Gastrocnemius medialis (tissue), 4 donors: ENCODE measurements at regions not wholly inside any gene's neighbourhood (a gene's known extent, or its start where the extent isn't known, plus 50 kb on each side); places are given as distances from the start of the nearest gene placed in this dataset.

ENCODE experiments used
- ATAC-seq, 2 donors: fragments of 150-250 bp; one replicate each; pipeline ENCODE4 v1.9.1; 2016
- DNase-seq, 2 donors: peaks; one replicate each; pipeline ENCODE4 v3.0.0-alpha.2; 2019
- H3K27ac ChIP-seq, 4 donors: fragments of 200-600 bp; sonication (generic); 1 replicate in 1 of 4; 2 replicates in 3 of 4; pipeline ENCODE4 v1.5.1; 2016 to 2018; ENCODE audit warnings: mild to moderate bottlenecking in 2 of 4, moderate library complexity in 1 of 4
- H3K27me3 ChIP-seq, 3 donors: fragments of 200-600 bp; sonication (generic) in 2 of 3; 1 replicate in 1 of 3; 2 replicates in 2 of 3; pipeline versions ENCODE4 v1.5.1 to v1.6.0; 2016 to 2019; ENCODE audit warnings: mild to moderate bottlenecking in 1 of 3, moderate library complexity in 1 of 3
- H3K36me3 ChIP-seq, 2 donors: fragments of 200-600 bp; sonication (generic) in 1 of 2; one replicate each; pipeline ENCODE4 v1.5.1; 2017 to 2018
- H3K4me1 ChIP-seq, 2 donors: fragments of 200-600 bp; sonication (generic) in 1 of 2; one replicate each; pipeline ENCODE4 v1.5.1; 2016 to 2017; ENCODE audit warnings: mild to moderate bottlenecking in 2 of 2
- H3K4me3 ChIP-seq, 4 donors: fragments of 200-600 bp; sonication (generic) in 3 of 4; 1 replicate in 1 of 4; 2 replicates in 3 of 4; pipeline ENCODE4 v1.5.1; 2016 to 2019; ENCODE audit warnings: mild to moderate bottlenecking in 2 of 4
- H3K9me3 ChIP-seq, 3 donors: fragments of 200-600 bp; sonication (generic) in 2 of 3; 1 replicate in 1 of 3; 2 replicates in 2 of 3; pipeline ENCODE4 v1.5.1; 2016 to 2019
- CTCF ChIP-seq, 5 experiments: fragments of 450-650 bp in 3 of 5; fragments of 200-600 bp in 2 of 5; sonication (generic) in 2 of 5; IDR thresholded peaks in 4 of 5; conservative IDR thresholded peaks in 1 of 5; 1 replicate in 4 of 5; 2 replicates in 1 of 5; pipeline ENCODE4 v1.5.1; 2016 to 2019; ENCODE audit warnings: antibody characterized with exemption in 5 of 5, mild to moderate bottlenecking in 3 of 5, moderate library complexity in 3 of 5
- POLR2A ChIP-seq, 2 donors: fragments of 450-650 bp; IDR thresholded peaks; one replicate each; pipeline ENCODE4 v1.6.1; 2017; ENCODE audit warnings: antibody characterized with exemption in 2 of 2, mild to moderate bottlenecking in 2 of 2, moderate library complexity in 2 of 2
- in situ Hi-C, 4 donors: fragments of 200-750 bp; cut with MboI; loops; one replicate each; pipeline versions ENCODE4 v1.15.0 to v1.8.0; 2017; ENCODE audit warnings: low sequenced_read_pairs in 4 of 4
- intact Hi-C: fragments of 100-400 bp; cut with DNase I; formaldehyde crosslinking; loops from one replicate; pipeline ENCODE4 v1.15.1; 2023; ENCODE audit warnings: low total_unique reads

GRCh38 chr13:89003656-89004055 lies 1332.5 kb downstream of the SLITRK5 start:
- Histone ChIP-seq H3K4me1 (no peaks in the 10 kb centered on the region), H3K4me3 (no peak overlapping the region), H3K27ac (no peak overlapping the region), H3K36me3 (no peaks in the 10 kb centered on the region), H3K9me3 (no peaks in the 10 kb centered on the region), H3K27me3 (no peaks in the 10 kb centered on the region)
- in situ Hi-C loops (no loop called here), intact Hi-C loops (no loop called here)
- no peak for ATAC-seq
- no peak for DNase-seq
- TF ChIP-seq POLR2A (IDR thresholded peaks at IDR 0.05), result no peak
- TF ChIP-seq CTCF (IDR thresholded peaks at IDR 0.05 in 4 of 5, conservative IDR thresholded peaks at IDR 0.05 in 1 of 5), result no peak

GRCh38 chr13:89011615-89012014 lies 1340.4 kb downstream of the SLITRK5 start:
- in situ Hi-C loops, result no loop called here
- ATAC-seq (no peak), DNase-seq (no peak)
- intact Hi-C loops, result no loop called here
- TF ChIP-seq POLR2A (IDR thresholded peaks at IDR 0.05), result no peak
- no peak for TF ChIP-seq CTCF (IDR thresholded peaks at IDR 0.05 in 4 of 5, conservative IDR thresholded peaks at IDR 0.05 in 1 of 5)
- H3K4me3 ChIP-seq, result no peak overlapping the region
- no peak overlapping the region for H3K27ac ChIP-seq
- no peaks in the 10 kb centered on the region for H3K9me3 ChIP-seq
- no peaks in the 10 kb centered on the region for H3K27me3 ChIP-seq
- H3K36me3 ChIP-seq, result no peaks in the 10 kb centered on the region
- no peaks in the 10 kb centered on the region for H3K4me1 ChIP-seq

- Histone ChIP-seq H3K27me3 (no peaks in the 10 kb centered on the region), H3K27ac (no peak overlapping the region), H3K4me3 (no peak overlapping the region), H3K4me1 (no peaks in the 10 kb centered on the region), H3K9me3 (no peaks in the 10 kb centered on the region), H3K36me3 (no peaks in the 10 kb centered on the region)
- intact Hi-C loops, result no loop called here
- no peak for TF ChIP-seq POLR2A (IDR thresholded peaks at IDR 0.05)
- TF ChIP-seq CTCF (IDR thresholded peaks at IDR 0.05 in 4 of 5, conservative IDR thresholded peaks at IDR 0.05 in 1 of 5), result no peak
- DNase-seq (no peak), ATAC-seq (no peak)
- in situ Hi-C loops, result no loop called here
Observed at GRCh38 chr13:89027694-89028306, 1356.6 kb downstream of the SLITRK5 start.

- DNase-seq (no peak), ATAC-seq (no peak)
- no peaks in the 10 kb centered on the region for H3K4me1 ChIP-seq
- no peaks in the 10 kb centered on the region for H3K27me3 ChIP-seq
- H3K4me3 ChIP-seq, result no peak overlapping the region
- no peak overlapping the region for H3K27ac ChIP-seq
- H3K36me3 ChIP-seq, result no peaks in the 10 kb centered on the region
- intact Hi-C loops, result no loop called here
- H3K9me3 ChIP-seq, result no peaks in the 10 kb centered on the region
- no peak for TF ChIP-seq POLR2A (IDR thresholded peaks at IDR 0.05)
- TF ChIP-seq CTCF (IDR thresholded peaks at IDR 0.05 in 4 of 5, conservative IDR thresholded peaks at IDR 0.05 in 1 of 5), result no peak
- in situ Hi-C loops, result no loop called here
Observed at GRCh38 chr13:89029062-89029461, 1357.9 kb downstream of the SLITRK5 start.

GRCh38 chr13:89034015-89034414 lies 1362.8 kb downstream of the SLITRK5 start:
- Histone ChIP-seq H3K27ac (no peak overlapping the region), H3K27me3 (no peaks in the 10 kb centered on the region), H3K36me3 (no peaks in the 10 kb centered on the region), H3K9me3 (no peaks in the 10 kb centered on the region), H3K4me3 (no peak overlapping the region), H3K4me1 (no peaks in the 10 kb centered on the region)
- ATAC-seq (no peak), DNase-seq (no peak)
- TF ChIP-seq POLR2A (IDR thresholded peaks at IDR 0.05) (no peak), CTCF (IDR thresholded peaks at IDR 0.05 in 4 of 5, conservative IDR thresholded peaks at IDR 0.05 in 1 of 5) (no peak)
- intact Hi-C loops, result no loop called here
- in situ Hi-C loops, result no loop called here
